Activated CD8-positive, alpha-beta memory T cell treated with anti-CD3 and anti-CD28 coated beads, Interleukin-2, amount 50 U/mL, for 48 hours (primary cell): ENCODE measurements at regions not wholly inside any gene's neighbourhood (a gene's known extent, or its start where the extent isn't known, plus 50 kb on each side); places are given as distances from the start of the nearest gene placed in this dataset.

Experiments used
- DNase-seq: peaks from one replicate; pipeline ENCODE4 v3.0.0-alpha.2; 2020

DNA sequence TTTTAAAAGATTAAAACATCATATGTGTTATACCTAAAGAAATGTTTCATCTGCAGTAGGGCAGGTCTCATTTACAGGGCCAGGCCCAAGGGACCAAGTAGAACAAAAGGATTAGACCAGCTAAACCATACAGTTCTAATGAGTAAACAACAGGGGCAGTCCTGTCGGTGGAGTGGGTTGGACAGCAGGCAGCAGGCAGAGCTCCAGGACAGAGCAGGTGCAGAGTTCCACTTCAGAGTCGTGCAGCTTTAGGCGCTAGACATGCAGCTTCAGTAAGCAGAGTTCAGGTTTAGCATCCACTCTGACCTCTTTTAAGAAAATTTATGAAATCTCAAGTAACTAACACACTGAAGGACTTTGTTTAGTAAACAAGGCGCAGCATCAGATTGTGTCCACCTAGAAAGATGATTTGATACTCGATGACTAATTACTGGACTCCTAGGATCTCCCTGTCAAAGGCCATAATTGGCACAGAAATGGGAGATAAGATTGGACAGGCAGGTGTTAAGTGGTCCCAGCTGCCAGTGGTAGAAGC is 487.7 kb upstream of the INTU start:
- DNase-seq: no peak

DNA sequence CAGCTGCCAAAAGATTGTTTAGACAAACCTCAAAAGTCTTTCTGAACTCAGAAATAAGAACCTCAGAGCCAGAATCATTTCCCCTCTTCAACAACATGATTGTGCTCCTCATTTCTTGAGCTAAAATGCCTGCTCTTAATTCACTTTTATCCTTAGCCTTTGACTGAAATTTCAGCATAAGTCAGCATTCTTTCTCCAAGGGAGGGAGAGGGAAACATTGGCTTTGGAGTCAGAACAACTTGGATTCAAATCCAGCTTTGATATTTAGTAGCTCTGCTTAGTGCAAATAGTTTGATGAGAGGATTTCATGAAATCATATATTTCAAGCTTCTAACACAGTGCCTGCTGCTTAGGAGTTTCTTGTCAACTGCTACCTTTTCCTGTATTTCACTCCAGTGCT is 484.6 kb upstream of the INTU start:
- DNase-seq: no peak

DNA sequence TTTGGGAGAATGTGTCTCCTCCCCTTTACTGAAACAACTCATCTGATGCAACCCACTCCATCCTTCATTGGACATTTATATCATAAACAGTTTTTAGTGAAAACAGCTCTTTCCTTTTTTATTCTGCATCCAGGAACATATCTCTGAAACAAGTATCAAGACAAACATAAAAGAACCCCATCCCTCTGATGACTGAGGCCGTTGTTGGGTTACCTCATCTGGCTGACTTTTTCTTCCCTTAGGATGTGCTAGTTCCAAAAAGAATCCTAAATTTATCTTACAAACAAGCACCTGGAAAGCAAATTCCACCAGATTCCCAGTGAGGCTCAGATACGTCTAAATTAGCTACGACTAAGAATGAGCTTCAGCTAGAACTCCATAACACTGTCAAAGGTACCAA is 483.7 kb upstream of the INTU start:
- DNase-seq: no peak

DNA sequence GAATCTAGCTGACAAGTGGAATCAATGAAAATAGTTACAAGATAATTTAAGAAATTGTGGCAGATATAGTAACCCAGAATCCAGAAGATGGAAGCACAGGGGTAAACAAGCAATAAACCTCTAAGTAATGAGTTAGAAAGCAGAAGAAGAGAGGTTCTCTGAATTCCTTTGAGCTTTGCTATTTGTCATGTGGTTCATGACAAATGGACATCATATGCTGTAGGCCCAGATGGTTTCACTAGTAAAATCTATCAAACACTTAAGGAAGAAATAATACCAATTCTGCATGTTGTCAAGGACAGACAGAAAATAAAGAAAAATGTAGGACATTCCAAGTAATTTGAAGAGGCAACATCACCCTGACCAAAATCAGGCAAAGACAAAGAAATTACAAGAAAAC is 480.8 kb upstream of the INTU start:
- no peak for DNase-seq

DNA sequence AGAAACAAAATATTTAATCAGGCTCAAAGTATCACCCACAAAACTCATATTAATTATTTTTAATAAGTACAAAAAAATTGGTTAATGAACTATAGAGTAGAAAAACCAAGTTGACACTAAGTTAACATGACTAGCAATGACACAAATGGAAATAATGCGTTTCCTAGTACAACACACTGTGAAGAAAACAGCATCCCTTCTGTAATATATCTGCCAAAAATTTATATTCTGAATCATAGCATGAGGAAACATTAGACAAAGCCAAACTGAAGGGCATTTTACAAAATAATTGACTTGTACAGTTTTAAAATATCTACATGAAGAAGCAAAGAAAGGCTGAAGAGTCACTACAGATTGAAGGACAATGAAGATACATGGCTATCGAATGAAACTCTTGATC is 477.6 kb upstream of the INTU start:
- DNase-seq: no peak

DNA sequence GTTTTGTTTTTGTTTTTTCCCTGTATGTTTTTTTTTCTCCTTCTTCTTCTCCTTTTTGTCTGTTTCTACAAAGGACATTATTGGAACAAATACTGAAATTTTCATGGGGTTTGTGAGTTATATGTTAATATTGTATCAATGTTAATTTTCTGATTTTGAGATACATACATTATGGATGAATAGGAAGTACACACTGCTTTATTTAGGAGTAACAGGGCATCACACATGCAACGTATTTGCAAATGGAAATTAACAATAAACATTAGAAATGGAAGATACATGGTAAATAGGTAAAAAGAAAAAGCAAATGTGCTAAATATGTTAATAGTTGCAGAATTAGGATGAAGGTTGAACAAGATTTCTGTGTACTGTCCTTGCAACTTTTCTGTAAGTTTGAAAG is 477.2 kb upstream of the INTU start:
- no peak for DNase-seq

DNA sequence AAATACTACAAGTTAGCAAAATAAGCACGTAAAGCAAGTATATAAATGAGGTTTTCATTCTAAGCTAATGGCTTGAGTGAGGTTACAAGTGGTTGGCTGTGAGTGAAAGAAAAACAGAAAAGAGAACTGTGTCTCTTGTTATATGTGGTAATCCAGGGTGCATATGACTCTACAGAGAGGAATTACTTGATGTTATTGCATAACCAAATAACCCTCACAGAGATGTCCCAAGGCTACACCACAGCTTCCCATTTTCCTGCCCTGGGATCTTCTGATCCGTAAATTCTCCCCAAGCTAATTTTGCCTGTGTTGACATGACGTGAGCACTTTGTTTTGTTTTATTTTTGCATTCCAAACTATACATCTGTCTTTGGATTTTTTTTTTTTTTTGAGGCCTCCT is 470.0 kb upstream of the INTU start:
- DNase-seq: no peak

DNA sequence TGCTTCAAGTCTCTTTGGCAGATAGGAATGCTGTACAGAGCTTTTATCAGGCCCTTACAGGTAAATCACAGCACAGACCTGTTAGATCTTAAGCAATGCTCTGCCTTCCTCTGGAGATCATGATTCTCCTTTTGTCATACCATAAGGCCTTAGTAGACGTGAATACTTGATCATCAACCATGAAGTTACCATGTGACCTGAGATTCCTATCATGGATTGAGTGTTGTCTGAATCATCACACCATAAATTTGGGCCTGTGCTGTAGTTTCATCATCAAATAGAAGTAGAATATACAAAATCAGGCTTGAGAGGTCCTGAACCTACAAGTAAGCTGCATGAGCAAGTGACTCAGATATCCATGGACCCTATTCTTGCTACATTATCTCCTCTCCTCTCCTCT is 466.8 kb upstream of the INTU start:
- DNase-seq: no peak

DNA sequence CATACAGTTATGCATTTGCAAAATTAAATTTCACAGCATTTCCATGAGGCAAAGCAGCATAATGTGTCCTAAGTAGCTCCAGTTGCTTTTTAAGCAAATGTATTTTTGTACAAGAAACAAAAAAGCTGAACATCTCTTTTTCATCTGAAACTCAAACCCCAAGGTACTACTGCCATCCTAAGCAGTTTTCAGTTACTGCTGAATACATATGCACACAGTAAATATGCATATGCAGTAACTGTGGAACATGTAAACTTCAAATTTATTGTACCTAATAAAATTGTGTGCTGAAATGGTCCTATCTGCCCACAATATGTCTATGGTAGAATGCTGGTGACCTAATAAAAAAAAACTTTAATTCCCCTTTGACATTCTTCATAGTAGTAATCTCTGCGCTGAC is 458.6 kb upstream of the INTU start:
- DNase-seq: no peak

DNA sequence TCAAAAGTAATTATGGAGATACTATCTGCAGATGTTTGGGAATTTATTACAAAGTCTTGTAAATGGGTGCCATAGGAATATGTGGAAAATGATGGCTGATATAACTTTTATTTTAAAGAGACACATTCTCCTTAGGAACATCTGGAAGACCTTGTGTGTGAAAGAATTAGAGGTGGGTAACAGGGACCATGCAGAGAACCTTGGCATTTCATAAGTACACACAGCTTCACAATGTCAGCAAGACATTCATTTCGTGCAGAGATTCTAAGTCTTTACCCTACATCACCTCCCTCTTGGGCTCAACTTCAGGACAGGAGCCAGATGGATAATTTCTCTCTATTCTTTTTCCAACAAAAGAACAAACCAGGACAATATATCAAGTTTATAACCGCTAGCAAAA is 458.1 kb upstream of the INTU start:
- DNase-seq: no peak

DNA sequence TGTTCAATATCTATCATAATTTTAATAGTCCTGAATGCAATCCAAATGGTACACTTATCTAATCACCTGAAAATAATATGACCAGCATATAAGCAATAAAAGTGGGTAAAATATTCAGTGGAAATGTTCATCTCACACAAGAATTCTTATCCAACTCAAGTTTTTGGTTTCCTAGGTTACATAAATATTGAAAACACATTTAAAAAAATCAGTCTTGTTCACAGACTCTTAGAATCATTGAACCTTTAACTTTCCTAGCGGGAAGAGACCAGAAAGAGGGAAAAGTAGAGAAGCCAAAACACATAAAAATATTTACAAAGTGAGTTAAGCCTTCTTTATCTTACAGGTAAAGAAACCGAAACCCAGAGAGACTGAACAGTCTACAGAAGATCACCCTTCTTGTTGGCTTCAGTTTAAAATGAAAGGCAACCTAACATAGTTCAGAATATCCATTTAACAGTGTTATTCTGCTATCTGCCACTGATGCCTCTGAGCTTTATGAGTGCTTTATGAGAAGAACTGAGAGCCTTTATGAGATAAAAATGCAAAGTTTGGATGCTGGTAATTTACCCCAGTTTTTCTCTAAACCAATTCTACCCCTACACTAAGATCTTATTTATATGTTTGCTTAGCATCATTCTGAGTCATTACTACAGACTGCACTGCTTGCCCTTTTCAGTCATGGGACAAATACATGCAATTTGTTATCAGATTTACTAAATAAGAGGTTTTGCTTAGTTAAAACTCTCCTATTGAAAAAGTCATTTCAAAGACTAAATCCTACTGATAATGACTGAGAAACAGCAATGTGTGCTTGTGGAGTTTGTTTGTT is 453.3 kb upstream of the INTU start:
- DNase-seq: no peak

DNA sequence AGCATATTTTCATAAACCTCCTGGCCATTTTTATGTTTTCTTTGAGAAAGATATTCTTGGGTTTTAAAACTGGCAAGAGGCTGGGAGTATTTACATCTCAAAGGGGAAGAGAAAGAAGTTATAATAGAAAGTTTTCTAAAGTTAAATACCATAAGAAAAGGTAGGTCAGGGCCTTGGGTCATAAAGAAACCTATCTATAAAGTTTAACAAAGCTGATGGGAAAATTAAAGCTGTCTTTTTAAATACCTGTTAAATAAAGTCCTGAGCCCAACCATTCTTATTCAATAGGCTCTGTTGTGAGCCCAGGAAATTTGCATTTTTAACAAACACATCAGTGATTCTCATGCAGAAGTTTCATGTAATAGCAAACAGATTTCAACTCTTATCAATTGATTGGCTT is 451.8 kb upstream of the INTU start:
- DNase-seq: no peak

DNA sequence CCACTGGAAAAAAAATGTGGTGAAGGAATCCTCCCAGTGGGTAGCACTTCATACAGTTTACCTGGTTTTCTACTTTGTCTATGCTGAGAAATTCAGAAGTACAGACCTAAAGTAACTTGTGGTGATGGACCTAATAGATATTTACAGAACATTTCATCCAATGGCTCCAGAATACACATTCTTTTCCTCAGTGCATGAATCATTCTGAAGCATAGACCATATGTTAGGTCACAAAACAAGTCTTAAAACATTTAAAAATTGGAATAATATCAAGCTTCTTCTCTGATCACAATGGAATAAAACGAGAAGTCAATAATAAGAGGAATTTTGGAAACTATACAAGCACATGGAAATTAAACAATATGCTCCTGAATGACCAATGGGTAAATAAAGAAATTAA is 450.1 kb upstream of the INTU start:
- no peak for DNase-seq

DNA sequence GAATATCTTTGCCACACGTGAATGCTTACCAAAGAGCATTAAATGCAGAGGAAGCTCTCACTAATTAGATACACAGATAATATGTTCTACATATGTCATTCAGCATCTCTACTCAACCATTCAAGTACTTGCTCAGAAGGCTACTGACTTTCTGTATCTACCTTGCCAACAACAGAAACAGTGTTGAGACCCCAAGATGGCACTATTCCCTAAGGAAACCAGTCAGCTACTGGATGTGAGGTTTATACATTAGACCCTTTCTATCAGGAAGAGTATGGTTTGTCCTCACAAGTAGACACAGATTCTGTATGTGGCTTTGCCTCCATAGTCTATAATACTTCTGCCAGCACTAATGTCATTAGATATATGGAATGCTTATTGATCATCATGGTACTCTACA is 443.9 kb upstream of the INTU start:
- no peak for DNase-seq

DNA sequence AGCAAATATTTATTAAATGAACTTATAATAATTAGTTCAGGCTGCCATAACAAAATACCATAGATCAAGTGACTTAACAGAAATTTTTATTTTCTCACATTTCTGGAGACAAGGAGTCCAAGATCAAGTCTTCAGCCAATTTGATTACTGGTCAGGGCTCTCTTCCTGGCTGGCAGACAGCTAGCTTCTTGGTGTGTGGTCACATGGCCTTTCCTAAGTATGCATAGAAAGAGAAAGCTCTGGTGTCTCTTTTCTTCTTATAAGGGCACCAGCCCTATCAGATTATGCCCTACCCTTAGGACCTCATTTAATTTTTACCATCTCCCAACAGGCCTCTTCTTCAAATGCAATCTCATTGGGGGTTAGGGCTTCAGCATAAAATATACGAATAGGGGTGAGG is 438.5 kb upstream of the INTU start:
- DNase-seq: no peak

DNA sequence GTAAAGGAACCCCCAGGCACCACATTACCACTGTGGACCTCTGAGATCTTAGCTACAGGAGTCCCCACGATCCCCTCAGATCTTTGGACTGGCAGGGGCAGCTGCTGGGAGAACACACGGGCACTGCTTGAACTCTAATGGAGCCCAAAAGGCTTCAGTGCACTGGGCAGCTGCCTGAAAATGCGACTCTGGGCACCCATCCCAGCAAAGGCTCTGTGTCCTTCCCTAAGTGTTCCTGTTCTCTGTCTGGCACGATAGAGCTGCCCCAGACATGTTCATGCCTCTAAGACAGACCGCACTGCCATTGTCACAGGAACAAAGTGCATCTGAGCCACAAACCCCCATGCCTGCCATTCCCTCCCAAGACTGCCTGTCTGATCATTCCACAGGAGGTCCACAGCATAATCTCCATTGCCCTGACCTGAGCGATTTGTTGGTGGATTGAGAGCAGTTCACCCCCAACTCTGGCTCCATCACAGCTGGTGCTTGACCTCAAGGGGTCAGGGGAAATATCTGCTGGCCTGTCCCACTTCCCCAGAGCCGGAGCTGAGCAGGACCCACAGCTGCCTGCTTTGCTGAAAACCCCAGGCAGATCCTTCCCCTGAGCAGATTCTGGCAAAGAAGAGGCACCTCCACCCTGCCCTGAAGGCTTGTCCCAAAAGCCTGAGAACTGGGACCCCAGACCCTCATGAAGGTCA is 436.0 kb upstream of the INTU start:
- DNase-seq: no peak

DNA sequence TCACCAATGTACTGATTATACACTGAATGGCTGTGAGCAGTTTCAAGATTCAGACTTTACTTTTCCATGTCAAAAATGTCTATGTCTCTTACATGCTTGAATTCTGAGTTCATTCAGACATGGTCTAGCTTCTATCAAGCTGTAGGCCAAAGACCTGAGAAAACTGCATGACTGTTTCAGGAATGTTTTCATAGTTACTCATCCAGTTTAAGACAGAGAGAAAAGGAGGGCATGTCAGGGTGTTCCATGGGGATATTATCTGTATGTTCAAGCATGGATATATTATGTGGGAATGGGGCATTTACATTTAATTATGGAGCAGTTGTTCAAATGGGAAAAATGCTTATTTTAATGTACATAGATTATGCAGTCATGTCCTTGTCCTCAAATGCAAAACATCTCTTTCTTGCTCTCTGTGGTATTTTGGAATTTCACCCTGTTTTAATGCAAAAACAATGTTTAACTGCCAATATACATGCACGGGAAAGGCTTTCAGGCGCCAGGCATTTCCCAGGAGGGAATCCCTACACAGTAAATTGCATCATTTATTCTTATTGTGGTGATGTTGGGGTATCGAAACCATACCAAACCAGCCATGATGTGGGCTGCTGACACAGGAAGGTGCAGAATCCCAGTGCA is 429.1 kb upstream of the INTU start:
- DNase-seq: no peak

DNA sequence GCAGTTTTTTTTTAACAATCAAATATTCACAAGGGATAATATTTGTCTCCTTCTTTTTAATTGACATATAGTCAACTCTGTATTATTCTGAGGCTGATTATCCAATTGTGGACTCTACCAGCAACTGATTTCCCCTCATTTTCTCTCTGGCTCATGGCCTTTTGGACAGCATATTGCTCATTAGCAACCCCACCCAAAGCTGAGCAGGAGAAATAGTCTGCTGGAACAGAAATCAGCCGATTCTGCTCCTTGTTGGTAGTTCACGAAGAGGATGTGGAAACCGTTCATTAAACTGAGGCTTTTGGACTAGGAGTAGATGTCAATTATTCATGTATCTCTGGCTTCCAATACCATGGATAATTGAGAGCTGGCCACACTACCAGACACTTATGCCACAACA is 428.4 kb upstream of the INTU start:
- DNase-seq: no peak

DNA sequence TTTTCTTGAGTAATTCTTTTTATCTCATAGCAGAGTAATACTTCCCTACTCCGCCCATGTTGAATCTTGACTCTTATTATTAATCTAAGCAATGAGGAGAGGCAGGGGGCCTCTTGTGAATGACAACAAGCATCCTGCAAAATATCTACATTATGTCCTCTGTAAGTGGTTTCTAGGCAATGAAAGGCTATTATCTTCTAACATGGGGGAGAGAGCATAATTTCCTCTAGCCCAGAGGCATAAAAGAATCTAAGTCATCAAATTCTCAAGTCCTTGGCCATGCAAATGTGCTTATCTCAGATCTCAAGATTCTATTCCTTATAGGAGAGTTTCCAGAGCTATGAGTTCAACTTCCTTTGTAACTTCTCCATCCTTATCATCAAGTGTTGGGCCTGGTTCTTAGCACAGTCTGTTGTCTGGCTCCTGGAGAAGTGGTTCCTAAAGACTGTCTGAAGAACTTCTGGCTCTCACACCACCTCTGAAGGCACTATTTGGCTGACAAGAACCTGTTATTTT is 423.1 kb upstream of the INTU start:
- no peak for DNase-seq

DNA sequence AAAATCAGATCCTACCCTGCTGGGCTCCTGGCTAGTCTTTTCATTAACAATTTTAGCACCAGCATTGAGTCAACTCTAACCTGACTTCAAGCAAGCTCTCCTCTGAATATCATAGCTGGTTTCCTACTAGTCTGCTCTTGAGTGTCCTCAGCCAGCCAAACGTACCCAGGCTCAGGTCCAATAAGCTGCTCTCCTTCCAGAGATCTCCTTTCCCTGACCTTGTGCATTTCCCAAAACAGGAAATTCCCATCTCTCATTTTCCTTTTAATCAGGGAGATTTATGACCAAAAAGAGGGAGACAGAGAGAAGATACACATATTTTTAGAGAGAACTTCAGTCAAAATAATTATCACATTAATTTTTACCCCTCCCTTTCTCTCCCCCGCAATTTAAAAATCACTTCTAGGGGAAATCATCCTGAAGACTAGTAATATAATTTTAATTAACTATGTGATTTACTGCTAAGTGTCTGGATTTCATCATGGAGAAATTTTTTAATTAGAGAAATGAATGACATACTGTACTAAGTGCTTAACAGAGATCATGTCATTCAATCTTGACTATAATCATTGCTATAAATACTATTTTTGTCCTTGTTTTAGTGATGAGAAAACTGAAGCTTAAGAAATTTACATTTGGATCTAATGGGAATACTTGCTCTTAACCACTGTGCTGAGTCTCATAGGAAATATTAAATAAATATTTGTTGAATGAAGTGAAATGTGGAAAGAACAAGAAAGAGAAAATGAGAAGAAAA is 421.7 kb upstream of the INTU start:
- no peak for DNase-seq

DNA sequence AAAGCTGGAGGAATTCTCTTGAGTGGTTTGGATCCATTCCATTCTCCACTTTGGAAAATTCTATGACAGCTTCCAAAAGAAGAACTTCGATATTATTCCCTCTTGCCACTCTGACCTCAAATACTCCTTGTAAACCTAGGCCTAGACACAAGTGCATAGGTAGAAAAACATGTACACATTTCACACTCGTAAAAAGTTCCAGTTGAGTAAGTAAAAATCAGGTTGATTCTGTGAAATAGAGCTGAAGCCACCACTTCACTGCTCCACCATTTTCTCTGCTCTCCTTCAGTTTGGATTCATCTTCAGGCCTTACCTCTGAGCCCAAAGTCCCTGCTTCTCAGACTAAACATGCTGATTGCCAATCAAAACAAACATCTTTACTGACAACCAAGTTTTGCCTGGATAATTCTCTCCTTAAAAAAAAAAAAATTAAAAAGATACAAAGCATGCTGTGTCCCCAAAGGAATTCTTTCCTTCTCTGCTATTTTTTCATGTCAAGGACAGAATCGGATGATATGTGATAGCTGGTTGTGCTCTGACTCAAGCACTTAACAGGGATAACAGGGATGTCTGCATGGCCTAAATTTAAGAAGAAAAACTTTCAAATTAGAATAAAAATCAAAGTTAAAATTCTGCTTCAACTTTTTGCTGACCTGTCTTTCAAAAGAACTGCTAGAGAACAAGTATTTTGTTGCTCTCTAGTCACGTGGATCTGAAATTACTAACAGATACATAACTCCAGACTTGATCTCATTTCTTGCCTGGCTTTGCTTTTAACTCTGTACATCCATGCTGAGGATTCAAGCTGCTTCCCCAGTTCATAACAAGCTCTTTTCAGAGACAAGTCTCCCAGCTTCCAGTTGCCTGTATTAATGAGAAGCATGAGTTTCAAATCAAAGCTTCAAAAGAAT is 420.9 kb upstream of the INTU start:
- DNase-seq: no peak

DNA sequence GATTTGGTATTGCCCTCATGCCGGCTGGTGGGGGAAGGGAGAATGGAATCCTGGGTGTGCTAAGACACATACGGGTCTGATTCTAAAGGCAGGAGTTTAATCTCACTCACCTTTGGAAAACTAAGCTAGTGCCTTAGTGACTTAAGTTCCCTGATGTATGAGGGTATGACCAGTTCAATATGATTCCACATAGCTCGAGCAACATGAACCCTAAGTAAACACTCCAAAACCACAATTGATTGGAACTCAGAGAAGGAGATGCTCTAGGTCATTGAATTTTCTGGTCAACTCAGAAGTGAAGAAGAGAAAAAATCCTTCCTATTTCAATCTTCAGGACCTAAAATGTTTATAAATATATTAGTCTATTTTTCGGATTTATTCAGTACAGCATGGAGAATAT is 420.1 kb upstream of the INTU start:
- DNase-seq: no peak
